NOMO-1 treated with dmso at 0.1 percent for 144 hours (cell line): ENCODE measurements at regions not wholly inside any gene's neighbourhood (a gene's known extent, or its start where the extent isn't known, plus 50 kb on each side); places are given as distances from the start of the nearest gene placed in this dataset.
A peak's percentile ranks its signal among the peaks of the same experiment; 100 is the strongest.

Source experiments
- DNase-seq: peaks from one replicate; lab custom pipeline; 2025; ENCODE audit not compliant: unreplicated experiment; lab: John Stamatoyannopoulos, UW

GRCh38 chr5:136425921-136426320 is 60.6 kb upstream of the TRPC7 start:
- DNase-seq = no peak

DNA sequence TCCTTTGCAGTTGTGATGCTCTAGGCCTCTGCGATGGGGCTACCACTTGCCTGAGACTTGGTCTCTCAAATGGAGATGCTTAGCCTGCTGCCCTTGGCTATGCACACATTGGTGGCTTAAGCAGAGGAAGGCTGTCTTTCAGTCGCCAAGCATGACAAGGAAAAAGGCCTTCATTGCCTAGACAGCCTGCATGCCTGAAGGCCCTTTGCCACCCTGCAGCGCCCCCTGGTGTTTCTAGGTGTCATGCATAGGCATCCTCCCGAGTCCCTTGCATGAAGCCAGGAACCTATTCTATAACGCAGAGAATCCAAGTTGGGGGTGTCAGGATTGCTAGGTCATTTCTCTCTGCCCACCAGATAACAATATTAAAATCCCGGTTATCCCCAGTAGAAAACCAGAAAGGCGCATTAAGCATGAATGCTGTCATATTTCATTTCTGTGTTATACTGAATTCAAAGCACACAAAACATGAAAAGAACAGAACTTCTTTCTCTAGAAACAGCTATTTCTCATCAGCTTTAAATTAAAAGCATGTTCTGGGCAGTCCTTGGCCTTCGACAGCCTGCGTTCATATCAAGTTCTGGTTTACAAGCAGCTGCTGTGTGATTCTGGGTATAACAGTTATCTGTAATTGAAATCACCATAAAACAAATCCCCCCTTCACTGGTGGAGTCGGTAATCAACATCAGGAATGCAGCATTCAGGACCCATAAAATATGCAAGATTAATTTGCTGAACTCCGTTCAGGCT is 59.7 kb upstream of the TRPC7 start:
- DNase-seq = peak; percentile 1

DNA sequence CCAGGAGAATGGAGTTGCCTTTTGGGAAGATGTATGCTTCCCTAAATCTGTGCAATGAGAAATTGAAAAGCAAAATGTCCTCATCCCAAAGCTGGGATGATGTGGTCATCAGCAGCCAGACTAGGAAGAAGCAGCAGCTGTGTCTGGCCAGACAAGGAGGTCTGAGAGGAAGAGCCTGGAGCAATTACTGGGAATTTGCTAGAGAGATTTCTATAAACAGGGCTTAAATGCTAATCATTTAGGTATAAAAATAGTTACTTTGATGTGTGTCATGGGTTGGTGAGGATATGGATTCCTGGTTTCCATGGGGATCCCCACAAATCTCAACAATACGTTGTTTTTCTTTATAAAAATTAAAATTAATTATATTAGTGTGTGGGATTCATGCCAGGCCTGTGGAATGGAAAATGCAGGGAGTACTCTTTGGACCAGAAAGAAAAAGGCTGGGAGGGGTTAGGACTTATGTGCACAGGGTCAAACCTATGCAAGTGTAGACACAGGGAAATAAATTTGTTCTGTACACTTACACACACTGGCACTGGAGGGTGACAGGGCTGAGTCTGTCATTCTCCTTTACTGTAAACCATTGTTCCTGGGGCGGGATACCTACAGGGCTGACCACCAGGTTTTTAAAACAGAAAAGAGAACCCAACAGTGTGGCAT is 58.7 kb upstream of the TRPC7 start:
- no peak for DNase-seq

GRCh38 chr5:136420168-136420898 is 55.0 kb upstream of the TRPC7 start:
- DNase-seq = no peak

DNA sequence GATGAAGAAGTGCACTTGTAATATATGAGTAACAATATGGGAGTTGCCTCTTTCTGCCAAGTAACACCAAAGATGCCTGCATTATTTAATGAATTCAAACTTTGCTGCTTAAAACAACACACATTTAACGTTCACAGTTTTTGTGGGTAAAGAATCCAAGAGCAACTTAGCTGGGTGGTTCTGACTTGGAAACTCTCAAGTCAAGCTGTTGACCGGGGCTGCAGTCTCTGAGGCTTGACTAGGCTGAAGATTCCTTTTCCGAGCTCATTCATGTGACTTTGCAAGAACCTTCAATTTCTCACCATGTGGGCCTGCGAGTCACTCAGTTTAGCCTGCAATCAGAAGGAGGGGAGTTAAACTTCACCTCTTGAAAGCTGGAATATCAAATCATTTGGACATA is 53.0 kb upstream of the TRPC7 start:
- DNase-seq = no peak
